GM19023 (cell line): ENCODE measurements at regions not wholly inside any gene's neighbourhood (a gene's known extent, or its start where the extent isn't known, plus 50 kb on each side); places are given as distances from the start of the nearest gene placed in this dataset.
A peak's percentile ranks its signal among the peaks of the same experiment; 100 is the strongest.
"Not testable (repeated sequence)": the region's sequence is repeated elsewhere in the genome, so short reads cannot be mapped to it uniquely, and the experiment has no call there.

Experiments used
- ATAC-seq: cut with Tn5 transposase; IDR thresholded peaks from one replicate; pipeline ENCODE4 v1.9.1; 2021; ENCODE audit warnings: mild to moderate bottlenecking, moderate library complexity; ENCODE audit not compliant: unreplicated experiment

- no peak for ATAC-seq
These were observed 176.5 kb upstream of the TLE4 start for GRCh38 chr9:79395228-79395627.

- no peak for ATAC-seq
These were observed 176.0 kb upstream of the TLE4 start for GRCh38 chr9:79395755-79396154.

- ATAC-seq, result no peak
These were observed 175.6 kb upstream of the TLE4 start for GRCh38 chr9:79396168-79396567.

GRCh38 chr9:79403495-79403894 is 168.3 kb upstream of the TLE4 start:
- ATAC-seq, result no peak

- ATAC-seq, result no peak
These were observed 163.6 kb upstream of the TLE4 start for GRCh38 chr9:79408200-79408599.

- ATAC-seq, result peak; percentile 55
These were observed 163.1 kb upstream of the TLE4 start for GRCh38 chr9:79408617-79409016.

GRCh38 chr9:79409182-79409823 is 162.5 kb upstream of the TLE4 start:
- no peak for ATAC-seq

- ATAC-seq, result no peak
These were observed 145.9 kb upstream of the TLE4 start for GRCh38 chr9:79425840-79426239.

GRCh38 chr9:79428422-79428821 is 143.3 kb upstream of the TLE4 start:
- no peak for ATAC-seq

- no peak for ATAC-seq
These were observed 141.1 kb upstream of the TLE4 start for GRCh38 chr9:79430619-79431018.

GRCh38 chr9:79431019-79431679 is 140.6 kb upstream of the TLE4 start:
- ATAC-seq, result no peak

GRCh38 chr9:79432485-79432884 is 139.3 kb upstream of the TLE4 start:
- no peak for ATAC-seq

- ATAC-seq, result no peak
These were observed 138.1 kb upstream of the TLE4 start for GRCh38 chr9:79433703-79434102.

- not testable (repeated sequence) for ATAC-seq
These were observed 132.5 kb upstream of the TLE4 start for GRCh38 chr9:79439221-79439620.

GRCh38 chr9:79446523-79447307 is 125.0 kb upstream of the TLE4 start:
- ATAC-seq, result no peak

GRCh38 chr9:79447308-79447605 is 124.5 kb upstream of the TLE4 start:
- ATAC-seq, result no peak

- no peak for ATAC-seq
These were observed 124.0 kb upstream of the TLE4 start for GRCh38 chr9:79447762-79448161.

GRCh38 chr9:79452265-79452664 is 119.5 kb upstream of the TLE4 start:
- ATAC-seq, result no peak

GRCh38 chr9:79461712-79462111 is 110.1 kb upstream of the TLE4 start:
- ATAC-seq, result no peak

- ATAC-seq, result no peak
These were observed 106.6 kb upstream of the TLE4 start for GRCh38 chr9:79465156-79465555.

- ATAC-seq, result no peak
These were observed 102.6 kb upstream of the TLE4 start for GRCh38 chr9:79469164-79469563.

GRCh38 chr9:79470954-79471353 is 100.8 kb upstream of the TLE4 start:
- no peak for ATAC-seq
